H9 (cell line): ENCODE measurements at regions not wholly inside any gene's neighbourhood (a gene's known extent, or its start where the extent isn't known, plus 50 kb on each side); places are given as distances from the start of the nearest gene placed in this dataset.

Source experiments
- DNase-seq: peaks from one replicate; pipeline ENCODE4 v3.0.0-alpha.2; 2017
- H2AFZ ChIP-seq: one replicate; pipeline ENCODE4 v1.6.1; 2013; ENCODE audit warnings: mild to moderate bottlenecking, low read length, control low read depth, moderate library complexity
- H2AK5ac ChIP-seq: 2 replicates; pipeline ENCODE4 v1.6.1; 2013; ENCODE audit warnings: low read length, control low read depth, mixed read lengths; ENCODE audit not compliant: insufficient read length
- H2BK120ac ChIP-seq: one replicate; pipeline ENCODE4 v1.6.1; 2013; ENCODE audit warnings: low read depth, mild to moderate bottlenecking, low read length, control low read depth, inconsistent platforms; ENCODE audit not compliant: poor library complexity, severe bottlenecking
- H2BK12ac ChIP-seq: 2 replicates; pipeline ENCODE4 v1.6.1; 2013; ENCODE audit warnings: low read length, control low read depth, mixed read lengths, low read depth; ENCODE audit not compliant: insufficient read length
- H2BK15ac ChIP-seq: 2 replicates; pipeline ENCODE4 v1.6.1; 2013; ENCODE audit warnings: low read depth, low read length, control low read depth
- H2BK20ac ChIP-seq: one replicate; pipeline ENCODE4 v1.6.1; 2013; ENCODE audit warnings: low read depth, mild to moderate bottlenecking, low read length, control low read depth, inconsistent platforms; ENCODE audit not compliant: poor library complexity, severe bottlenecking
- H2BK5ac ChIP-seq: 2 replicates; pipeline ENCODE4 v1.6.1; 2013; ENCODE audit warnings: low read length, control low read depth, mixed read lengths; ENCODE audit not compliant: insufficient read length
- H3K14ac ChIP-seq: 2 replicates; pipeline ENCODE4 v1.6.1; 2013; ENCODE audit warnings: low read length, control low read depth; ENCODE audit not compliant: insufficient read depth
- H3K18ac ChIP-seq: 2 replicates; pipeline ENCODE4 v1.6.1; 2013; ENCODE audit warnings: low read depth, mild to moderate bottlenecking, mixed read lengths, low read length, control low read depth; ENCODE audit not compliant: insufficient read length
- H3K23ac ChIP-seq: 2 replicates; pipeline ENCODE4 v1.6.1; 2013; ENCODE audit warnings: low read length, control low read depth, mixed read lengths, low read depth; ENCODE audit not compliant: insufficient read length
- H3K23me2 ChIP-seq: 2 replicates; pipeline ENCODE4 v1.6.1; 2013; ENCODE audit warnings: low read depth, mild to moderate bottlenecking, mixed read lengths, low read length, control low read depth; ENCODE audit not compliant: insufficient read length, poor library complexity, severe bottlenecking
- H3K27ac ChIP-seq: 2 replicates; pipeline ENCODE4 v1.5.1; 2013; ENCODE audit warnings: low read length, control low read depth, mixed read lengths, low read depth; ENCODE audit not compliant: insufficient read length
- H3K27me3 ChIP-seq: 2 replicates; pipeline ENCODE4 v1.6.1; 2013; ENCODE audit warnings: low read length, control low read depth, inconsistent platforms; ENCODE audit not compliant: insufficient read depth
- H3K4ac ChIP-seq: 2 replicates; pipeline ENCODE4 v1.6.1; 2013; ENCODE audit warnings: low read depth, mild to moderate bottlenecking, control low read depth, inconsistent platforms, low read length, moderate library complexity
- H3K4me1 ChIP-seq: 2 replicates; pipeline ENCODE4 v1.6.1; 2013; ENCODE audit warnings: low read length, control low read depth, inconsistent platforms; ENCODE audit not compliant: insufficient read depth
- H3K4me2 ChIP-seq: 2 replicates; pipeline ENCODE4 v1.6.1; 2013; ENCODE audit warnings: low read length, control low read depth, mixed read lengths; ENCODE audit not compliant: insufficient read length, insufficient read depth
- H3K56ac ChIP-seq: 2 replicates; pipeline ENCODE4 v1.6.1; 2013; ENCODE audit warnings: low read depth, mild to moderate bottlenecking, mixed read lengths, low read length, control low read depth; ENCODE audit not compliant: insufficient read length
- H3K79me1 ChIP-seq: 2 replicates; pipeline ENCODE4 v1.6.1; 2013; ENCODE audit warnings: low read depth, mild to moderate bottlenecking, moderate library complexity, low read length, control low read depth, inconsistent platforms; ENCODE audit not compliant: insufficient read depth, poor library complexity, severe bottlenecking
- H3K79me2 ChIP-seq: 2 replicates; pipeline ENCODE4 v1.6.1; 2013; ENCODE audit warnings: low read length, control low read depth, inconsistent platforms; ENCODE audit not compliant: insufficient read depth
- H3K9ac ChIP-seq: 2 replicates; pipeline ENCODE4 v1.6.1; 2013; ENCODE audit warnings: low read length, control low read depth, mixed read lengths; ENCODE audit not compliant: insufficient read length; ENCODE audit errors: extremely low read depth
- H3K9me3 ChIP-seq: one replicate; pipeline ENCODE4 v1.6.1; 2013; ENCODE audit warnings: low read depth, low read length, inconsistent platforms; ENCODE audit not compliant: control insufficient read depth
- H3T11ph ChIP-seq: one replicate; pipeline ENCODE4 v1.6.1; 2013; ENCODE audit warnings: mild to moderate bottlenecking, low read length, control low read depth, inconsistent platforms
- H4K20me1 ChIP-seq: one replicate; pipeline ENCODE4 v1.6.1; 2013; ENCODE audit not compliant: control insufficient read depth, insufficient read length, insufficient read depth
- H4K5ac ChIP-seq: 2 replicates; pipeline ENCODE4 v1.6.1; 2013; ENCODE audit warnings: low read depth, mild to moderate bottlenecking, mixed read lengths, low read length, control low read depth; ENCODE audit not compliant: insufficient read length
- H4K8ac ChIP-seq: replicated peaks from 2 replicates; pipeline ENCODE4 v1.6.1; 2013; ENCODE audit warnings: low read length, control low read depth, mixed read lengths, low read depth; ENCODE audit not compliant: insufficient read length
- H4K91ac ChIP-seq: 2 replicates; pipeline ENCODE4 v1.6.1; 2013; ENCODE audit warnings: low read depth, mild to moderate bottlenecking, moderate library complexity, mixed read lengths, low read length, control low read depth; ENCODE audit not compliant: insufficient read length
- H3K27ac Mint-ChIP-seq, 3 experiments: 2 replicates in 2 of 3; 3 replicates in 1 of 3; pipeline ENCODE4 v1.8.0; 2020 to 2021; ENCODE audit warnings: mixed read lengths in 3 of 3, mild to moderate bottlenecking in 1 of 3, moderate library complexity in 1 of 3
- H3K27me3 Mint-ChIP-seq: 2 replicates; pipeline ENCODE4 v1.8.0; 2021; ENCODE audit warnings: low read depth, mild to moderate bottlenecking, moderate library complexity, mixed read lengths
- H3K36me3 Mint-ChIP-seq, 3 experiments: 2 replicates in 2 of 3; 3 replicates in 1 of 3; pipeline ENCODE4 v1.8.0; 2020 to 2021; ENCODE audit warnings: low read depth in 3 of 3, mixed read lengths in 3 of 3; ENCODE audit not compliant: insufficient read depth in 1 of 3
- H3K4me1 Mint-ChIP-seq, 2 experiments: 2 replicates each; pipeline ENCODE4 v1.8.0; 2020; ENCODE audit warnings: mixed read lengths in 2 of 2
- H3K4me3 Mint-ChIP-seq, 2 experiments: 2 replicates in 1 of 2; 3 replicates in 1 of 2; pipeline ENCODE4 v1.8.0; 2020 to 2021; ENCODE audit warnings: mild to moderate bottlenecking in 2 of 2, mixed read lengths in 2 of 2, moderate library complexity in 1 of 2
- H3K9me3 Mint-ChIP-seq, 2 experiments: 2 replicates in 1 of 2; 3 replicates in 1 of 2; pipeline ENCODE4 v1.8.0; 2020; ENCODE audit warnings: mild to moderate bottlenecking in 2 of 2, mixed read lengths in 2 of 2, moderate library complexity in 1 of 2
- CTCF ChIP-seq: fragments of 200-600 bp; sonication (generic); conservative IDR thresholded peaks from 3 replicates; pipeline ENCODE4 v1.8.0; 2021; ENCODE audit warnings: antibody characterized with exemption, mild to moderate bottlenecking
- WGBS: extraction: QIAGEN DNeasy Blood & Tissue Kit; methylation state at CpG from one replicate; pipeline ENCODE4 v1.1.7; 2013; ENCODE audit warnings: missing lambda C conversion rate, low lambda C conversion rate, mixed read lengths; ENCODE audit not compliant: insufficient read length; ENCODE audit errors: extremely low coverage; 5-methylcytosine and 5-hydroxymethylcytosine counted together

DNA sequence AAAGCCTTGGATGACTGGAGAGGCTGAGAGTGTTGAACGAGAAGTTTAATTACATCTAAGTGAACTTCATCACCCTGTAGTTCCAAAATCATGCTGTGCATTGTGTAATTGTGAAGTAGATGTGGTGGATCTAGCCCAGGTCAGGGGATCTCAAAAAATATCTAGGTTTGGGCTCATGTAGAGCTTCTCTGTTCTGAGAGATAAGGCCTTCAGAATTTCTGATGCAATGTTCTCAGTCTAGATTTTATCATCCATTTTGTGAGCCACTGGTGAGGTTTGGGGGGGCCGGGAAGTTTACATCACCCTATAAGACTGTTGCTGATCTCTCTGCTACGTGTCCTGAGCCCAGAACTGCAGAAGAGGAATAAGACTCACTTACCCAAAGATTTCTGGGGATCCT lies 719.4 kb downstream of the SOCS6 start:
- Histone ChIP-seq H3K56ac (no peak overlapping the region), H2BK120ac (no peak overlapping the region), H3K4ac (no peak overlapping the region), H3K27ac (no peak overlapping the region), H2AK5ac (no peak overlapping the region), H3K14ac (no peak overlapping the region), H3K79me2 (no peaks in the 10 kb centered on the region), H2BK12ac (no peak overlapping the region), H4K91ac (no peak overlapping the region), H2BK5ac (no peak overlapping the region), H3K9ac (no peak overlapping the region), H2AFZ (no peak overlapping the region), H3K9me3 (no peaks in the 10 kb centered on the region), H3K4me2 (no peak overlapping the region), H4K5ac (no peak overlapping the region), H3K18ac (no peak overlapping the region), H2BK20ac (no peak overlapping the region), H3K4me1 (no peaks in the 10 kb centered on the region; the same call in 1 of the 2 replicates), H3T11ph (no peak overlapping the region), H3K27me3 (no peaks in the 10 kb centered on the region), H4K20me1 (no peaks in the 10 kb centered on the region), H3K79me1 (no peaks in the 10 kb centered on the region), H3K23ac (no peak overlapping the region), H3K23me2 (no peaks in the 10 kb centered on the region), H4K8ac (no peak overlapping the region), H2BK15ac (no peak overlapping the region)
- H3K27ac Mint-ChIP-seq, result no peak overlapping the region
- no CpG with 5 or more reads among the region's 3 CpGs for WGBS
- TF ChIP-seq CTCF, result no peak
- no peaks in the 10 kb centered on the region for H3K27me3 Mint-ChIP-seq
- no peak overlapping the region for H3K4me3 Mint-ChIP-seq
- H3K4me1 Mint-ChIP-seq, result peaks cover 9 to 12% of the 10 kb centered on the region in 2 experiments
- H3K36me3 Mint-ChIP-seq, result peaks cover 0 to 9% (median 2%) of the 10 kb centered on the region in 3 experiments; a peak in 3 of 7 replicates
- DNase-seq, result no peak
- peaks cover 0 to 3% of the 10 kb centered on the region in 2 experiments; a peak in 2 of 5 replicates for H3K9me3 Mint-ChIP-seq
